ENCODE measurements at regions not wholly inside any gene's neighbourhood (a gene's known extent, or its start where the extent isn't known, plus 50 kb on each side); places are given as distances from the start of the nearest gene placed in this dataset.

DNA sequence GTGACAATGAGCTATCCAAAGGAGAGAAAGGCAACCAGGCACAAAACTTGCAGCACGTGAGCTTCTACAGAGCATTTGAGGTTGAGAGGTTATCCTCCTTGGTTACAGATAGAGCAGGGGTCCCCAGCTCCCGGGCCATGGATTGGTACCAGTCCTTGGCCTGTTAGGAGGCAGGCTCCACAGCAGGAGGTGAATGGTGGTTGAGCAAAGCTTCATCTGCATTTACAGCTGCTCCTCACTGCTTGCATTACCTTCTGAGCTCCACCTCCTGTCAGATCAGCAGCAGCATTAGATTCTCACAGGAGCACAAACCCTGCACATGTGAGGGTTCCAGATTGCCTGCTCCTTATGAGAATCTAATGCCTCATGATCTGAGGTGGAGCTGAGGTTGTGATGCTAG is 57.8 kb upstream of the ST8SIA3 start:
- no peak for DNase-seq (ENCODE audit: low spot score)
- Histone ChIP-seq H3K9me2 (replicated peaks; ENCODE audit: insufficient read depth) (no peaks in the 10 kb centered on the region), H3K79me2 (no peaks in the 10 kb centered on the region), H2AFZ (no peak overlapping the region), H3K27ac (no peak overlapping the region), H3K4me2 (no peak overlapping the region), H4K20me1 (ENCODE audit: insufficient read depth, poor library complexity, severe bottlenecking) (no peaks in the 10 kb centered on the region), H3K4me1 (ENCODE audit: insufficient read depth) (no peaks in the 10 kb centered on the region), H3K36me3 (replicated peaks; ENCODE audit: insufficient read depth, low read depth) (no peaks in the 10 kb centered on the region), H3K4me3 (no peak overlapping the region), H3K9me3 (ENCODE audit: low read depth) (no peaks in the 10 kb centered on the region), H3K27me3 (no peaks in the 10 kb centered on the region)
- WGBS (ENCODE audit: low lambda C conversion rate, missing lambda C conversion rate) = 67% methylated on average over 2 of the region's 2 CpGs
- TF ChIP-seq EZH2 (IDR thresholded peaks at IDR 0.05; ENCODE audit: borderline replicate concordance) (no peak), EZH2phosphoT487 (IDR thresholded peaks at IDR 0.05; ENCODE audit: low read depth, severe bottlenecking, unreplicated experiment) (no peak)
- TF ChIP-seq, protein P1, sequence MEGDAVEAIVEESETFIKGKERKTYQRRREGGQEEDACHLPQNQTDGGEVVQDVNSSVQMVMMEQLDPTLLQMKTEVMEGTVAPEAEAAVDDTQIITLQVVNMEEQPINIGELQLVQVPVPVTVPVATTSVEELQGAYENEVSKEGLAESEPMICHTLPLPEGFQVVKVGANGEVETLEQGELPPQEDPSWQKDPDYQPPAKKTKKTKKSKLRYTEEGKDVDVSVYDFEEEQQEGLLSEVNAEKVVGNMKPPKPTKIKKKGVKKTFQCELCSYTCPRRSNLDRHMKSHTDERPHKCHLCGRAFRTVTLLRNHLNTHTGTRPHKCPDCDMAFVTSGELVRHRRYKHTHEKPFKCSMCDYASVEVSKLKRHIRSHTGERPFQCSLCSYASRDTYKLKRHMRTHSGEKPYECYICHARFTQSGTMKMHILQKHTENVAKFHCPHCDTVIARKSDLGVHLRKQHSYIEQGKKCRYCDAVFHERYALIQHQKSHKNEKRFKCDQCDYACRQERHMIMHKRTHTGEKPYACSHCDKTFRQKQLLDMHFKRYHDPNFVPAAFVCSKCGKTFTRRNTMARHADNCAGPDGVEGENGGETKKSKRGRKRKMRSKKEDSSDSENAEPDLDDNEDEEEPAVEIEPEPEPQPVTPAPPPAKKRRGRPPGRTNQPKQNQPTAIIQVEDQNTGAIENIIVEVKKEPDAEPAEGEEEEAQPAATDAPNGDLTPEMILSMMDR (IDR thresholded peaks at IDR 0.05; ENCODE audit: poor library complexity) = no peak

DNA sequence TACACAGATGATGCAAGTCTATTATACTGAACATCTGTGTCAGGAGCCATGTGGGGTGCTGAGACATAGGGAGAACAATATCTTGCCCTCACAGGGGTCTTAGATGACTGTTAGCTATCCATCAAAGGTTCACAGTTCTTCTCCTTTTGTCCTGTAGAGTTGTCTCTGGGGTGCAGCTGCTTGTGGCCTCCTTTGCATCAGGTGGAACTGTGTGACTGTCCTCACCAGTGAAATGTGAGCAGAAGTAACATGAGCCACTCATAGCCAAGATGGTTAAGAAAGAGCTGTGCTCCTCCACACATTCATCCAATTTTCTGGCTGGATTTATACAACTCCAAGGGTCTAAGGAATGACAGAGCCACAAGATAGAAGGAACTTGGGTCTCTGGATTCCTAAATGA is 56.0 kb upstream of the ST8SIA3 start:
- Histone ChIP-seq H3K79me2 (no peaks in the 10 kb centered on the region), H3K4me1 (ENCODE audit: insufficient read depth) (no peaks in the 10 kb centered on the region), H3K9me2 (replicated peaks; ENCODE audit: insufficient read depth) (no peaks in the 10 kb centered on the region), H3K4me3 (no peak overlapping the region), H3K27ac (no peak overlapping the region), H3K9me3 (ENCODE audit: low read depth) (no peaks in the 10 kb centered on the region), H3K4me2 (no peak overlapping the region), H2AFZ (no peak overlapping the region), H3K27me3 (no peaks in the 10 kb centered on the region), H4K20me1 (ENCODE audit: insufficient read depth, poor library complexity, severe bottlenecking) (no peaks in the 10 kb centered on the region), H3K36me3 (replicated peaks; ENCODE audit: insufficient read depth, low read depth) (no peaks in the 10 kb centered on the region)
- TF ChIP-seq EZH2 (IDR thresholded peaks at IDR 0.05; ENCODE audit: borderline replicate concordance) (no peak), EZH2phosphoT487 (IDR thresholded peaks at IDR 0.05; ENCODE audit: low read depth, severe bottlenecking, unreplicated experiment) (no peak)
- TF ChIP-seq, protein P1 (IDR thresholded peaks at IDR 0.05; ENCODE audit: poor library complexity) = no peak
- no peak for DNase-seq (ENCODE audit: low spot score)

DNA sequence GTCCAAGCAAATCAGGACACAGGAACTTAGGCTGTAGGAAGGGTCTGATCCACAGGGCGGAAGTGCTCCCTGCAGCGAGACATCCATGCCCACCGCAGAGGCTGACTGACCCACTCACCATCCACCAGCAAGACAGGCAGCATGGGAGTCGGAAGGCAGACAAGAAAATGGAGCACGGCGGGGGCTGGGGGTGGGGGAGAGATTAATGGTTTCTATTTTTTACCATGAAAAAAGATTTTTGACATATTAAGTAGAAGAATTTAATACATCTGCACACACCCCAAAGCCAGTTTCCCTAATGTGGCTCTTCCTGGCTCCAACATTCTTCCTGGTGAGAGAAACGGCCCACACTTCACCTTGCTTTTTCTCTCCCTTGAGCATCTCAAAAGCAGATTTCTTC is 55.1 kb upstream of the ST8SIA3 start:
- H3K36me3 ChIP-seq (replicated peaks; ENCODE audit: insufficient read depth, low read depth) = no peaks in the 10 kb centered on the region
- no peak for DNase-seq (ENCODE audit: low spot score)
- H3K4me2 ChIP-seq = no peak overlapping the region
- TF ChIP-seq EZH2phosphoT487 (IDR thresholded peaks at IDR 0.05; ENCODE audit: low read depth, severe bottlenecking, unreplicated experiment) (no peak), EZH2 (IDR thresholded peaks at IDR 0.05; ENCODE audit: borderline replicate concordance) (no peak)
- TF ChIP-seq, protein P1 (IDR thresholded peaks at IDR 0.05; ENCODE audit: poor library complexity) = no peak
- H3K9me3 ChIP-seq (ENCODE audit: low read depth) = no peaks in the 10 kb centered on the region
- no peaks in the 10 kb centered on the region for H3K79me2 ChIP-seq
- WGBS (ENCODE audit: low lambda C conversion rate, missing lambda C conversion rate) = 95% methylated on average over 7 of the region's 7 CpGs
- no peak overlapping the region for H2AFZ ChIP-seq
- no peaks in the 10 kb centered on the region for H3K9me2 ChIP-seq (replicated peaks; ENCODE audit: insufficient read depth)
- H3K4me1 ChIP-seq (ENCODE audit: insufficient read depth) = no peaks in the 10 kb centered on the region
- no peak overlapping the region for H3K27ac ChIP-seq
- no peak overlapping the region for H3K4me3 ChIP-seq
- H3K27me3 ChIP-seq = peaks cover 6% of the 10 kb centered on the region
- H4K20me1 ChIP-seq (ENCODE audit: insufficient read depth, poor library complexity, severe bottlenecking) = no peaks in the 10 kb centered on the region

DNA sequence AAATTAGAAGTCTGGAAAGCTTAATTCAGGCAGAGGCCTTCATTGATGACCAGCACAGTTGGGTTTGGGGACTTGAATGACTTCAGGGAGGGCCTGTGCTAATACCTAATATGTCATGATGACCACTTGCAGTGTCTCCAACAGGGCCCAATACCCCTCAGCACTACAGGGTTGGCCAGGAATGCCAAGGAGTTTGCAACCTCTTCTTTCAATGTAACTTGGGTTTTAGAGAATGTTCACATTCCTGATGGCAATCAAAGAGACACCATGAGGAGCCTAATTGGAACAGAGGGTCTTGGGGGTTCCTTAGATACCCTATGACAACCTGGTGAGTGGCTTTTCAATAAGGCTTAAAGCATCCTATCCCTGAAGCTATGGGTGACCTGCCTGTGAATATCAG is 52.4 kb upstream of the ST8SIA3 start:
- H3K27me3 ChIP-seq = peaks cover 6% of the 10 kb centered on the region
- no peaks in the 10 kb centered on the region for H3K36me3 ChIP-seq (replicated peaks; ENCODE audit: insufficient read depth, low read depth)
- no peaks in the 10 kb centered on the region for H4K20me1 ChIP-seq (ENCODE audit: insufficient read depth, poor library complexity, severe bottlenecking)
- H3K4me2 ChIP-seq = no peak overlapping the region
- no peaks in the 10 kb centered on the region for H3K4me1 ChIP-seq (ENCODE audit: insufficient read depth)
- H2AFZ ChIP-seq = no peak overlapping the region
- no peak overlapping the region for H3K27ac ChIP-seq
- H3K9me2 ChIP-seq (replicated peaks; ENCODE audit: insufficient read depth) = no peaks in the 10 kb centered on the region
- no peak for DNase-seq (ENCODE audit: low spot score)
- TF ChIP-seq, protein P1 (IDR thresholded peaks at IDR 0.05; ENCODE audit: poor library complexity) = no peak
- TF ChIP-seq EZH2 (IDR thresholded peaks at IDR 0.05; ENCODE audit: borderline replicate concordance) (no peak), EZH2phosphoT487 (IDR thresholded peaks at IDR 0.05; ENCODE audit: low read depth, severe bottlenecking, unreplicated experiment) (no peak)
- H3K4me3 ChIP-seq = no peak overlapping the region
- H3K9me3 ChIP-seq (ENCODE audit: low read depth) = no peaks in the 10 kb centered on the region
- H3K79me2 ChIP-seq = no peaks in the 10 kb centered on the region

Measured in hepatocyte (in vitro differentiated cells).